ENCODE measurements at regions not wholly inside any gene's neighbourhood (a gene's known extent, or its start where the extent isn't known, plus 50 kb on each side); places are given as distances from the start of the nearest gene placed in this dataset.

DNA sequence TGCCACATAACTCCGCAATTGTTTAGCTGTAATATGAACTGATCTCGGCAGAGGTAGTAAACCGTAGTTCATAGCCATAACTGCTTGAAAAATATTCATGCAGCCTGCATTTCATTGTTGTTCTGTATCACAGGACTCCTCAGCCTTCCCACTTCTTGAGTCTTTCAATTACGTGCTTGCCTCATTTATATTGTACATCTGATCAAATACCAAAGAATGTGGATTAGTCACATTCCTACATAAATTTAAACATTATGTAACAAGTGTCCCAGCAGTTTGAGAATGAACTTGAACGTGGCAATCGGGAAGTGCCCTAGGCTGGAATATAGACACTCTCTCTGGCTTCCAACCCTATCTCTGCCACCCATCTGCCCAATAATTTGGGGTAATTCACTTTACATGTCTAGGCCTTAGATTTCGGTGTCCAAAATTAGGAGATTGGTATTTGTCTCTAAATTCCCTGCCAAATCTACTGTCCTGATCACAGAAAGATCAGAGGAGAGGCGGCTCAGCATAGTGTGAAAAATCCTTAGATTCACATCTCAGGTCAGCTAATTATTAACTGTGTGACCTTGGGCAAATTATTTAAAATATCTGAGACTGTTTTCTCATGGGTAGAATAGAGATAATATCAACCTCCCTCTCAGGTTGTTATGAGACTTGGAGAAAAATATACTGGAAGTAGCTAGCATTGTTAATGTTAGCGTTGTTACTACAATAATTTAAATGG lies 215.1 kb upstream of the RFX3 start:
- TF ChIP-seq, protein P1, sequence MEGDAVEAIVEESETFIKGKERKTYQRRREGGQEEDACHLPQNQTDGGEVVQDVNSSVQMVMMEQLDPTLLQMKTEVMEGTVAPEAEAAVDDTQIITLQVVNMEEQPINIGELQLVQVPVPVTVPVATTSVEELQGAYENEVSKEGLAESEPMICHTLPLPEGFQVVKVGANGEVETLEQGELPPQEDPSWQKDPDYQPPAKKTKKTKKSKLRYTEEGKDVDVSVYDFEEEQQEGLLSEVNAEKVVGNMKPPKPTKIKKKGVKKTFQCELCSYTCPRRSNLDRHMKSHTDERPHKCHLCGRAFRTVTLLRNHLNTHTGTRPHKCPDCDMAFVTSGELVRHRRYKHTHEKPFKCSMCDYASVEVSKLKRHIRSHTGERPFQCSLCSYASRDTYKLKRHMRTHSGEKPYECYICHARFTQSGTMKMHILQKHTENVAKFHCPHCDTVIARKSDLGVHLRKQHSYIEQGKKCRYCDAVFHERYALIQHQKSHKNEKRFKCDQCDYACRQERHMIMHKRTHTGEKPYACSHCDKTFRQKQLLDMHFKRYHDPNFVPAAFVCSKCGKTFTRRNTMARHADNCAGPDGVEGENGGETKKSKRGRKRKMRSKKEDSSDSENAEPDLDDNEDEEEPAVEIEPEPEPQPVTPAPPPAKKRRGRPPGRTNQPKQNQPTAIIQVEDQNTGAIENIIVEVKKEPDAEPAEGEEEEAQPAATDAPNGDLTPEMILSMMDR (conservative IDR thresholded peaks at IDR 0.05; ENCODE audit: low read depth, low read length) = no peak
- TF ChIP-seq EZH2 (IDR thresholded peaks at IDR 0.05; ENCODE audit: low read length, unreplicated experiment) = no peak
- TF ChIP-seq EZH2phosphoT487 (IDR thresholded peaks at IDR 0.05; ENCODE audit: borderline replicate concordance, low read length) = no peak
- H2AFZ ChIP-seq (ENCODE audit: low read length) = peak overlapping the region; percentile 61
- H3K27me3 ChIP-seq (ENCODE audit: low read length) = no peaks in the 10 kb centered on the region
- DNase-seq (peak; percentile 79), ATAC-seq (peak; percentile 84)
- H3K27ac ChIP-seq (ENCODE audit: low read length) = peak overlapping the region; percentile 80
- peak overlapping the region; percentile 24 for H3K4me3 ChIP-seq (ENCODE audit: low read length)
- no peaks in the 10 kb centered on the region for H4K20me1 ChIP-seq (ENCODE audit: low read length)
- peaks cover 35% of the 10 kb centered on the region for H3K4me1 ChIP-seq (ENCODE audit: insufficient read depth, low read length)
- ChIA-PET POLR2A (ENCODE audit: unreplicated experiment) (no interaction called here), CTCF (no interaction called here)
- H3K4me2 ChIP-seq (ENCODE audit: low read length) = peak overlapping the region; percentile 49
- peak overlapping the region; percentile 46 for H3K9ac ChIP-seq (ENCODE audit: low read length)
- H3F3A ChIP-seq (ENCODE audit: low read length, unreplicated experiment) = no peaks in the 10 kb centered on the region
- no peaks in the 10 kb centered on the region for H3K36me3 ChIP-seq (ENCODE audit: low read depth, low read length)
- H3K9me2 ChIP-seq (replicated peaks; ENCODE audit: low read length) = no peaks in the 10 kb centered on the region
- intact Hi-C loops (cut with micrococcal nuclease) = loop anchor here (5.0 kb wide), 2 partner anchors 116 to 396 kb away; no protein-coding TSS in a partner anchor
- no TSS peak for BruUV-seq (replicated peaks)
- no peaks in the 10 kb centered on the region for H3K9me3 ChIP-seq (ENCODE audit: low read length)
- H3K79me2 ChIP-seq (ENCODE audit: low read length) = no peaks in the 10 kb centered on the region

- no peak overlapping the region for H3K4me2 ChIP-seq (ENCODE audit: low read length)
- no peaks in the 10 kb centered on the region for H3F3A ChIP-seq (ENCODE audit: low read length, unreplicated experiment)
- H3K27me3 ChIP-seq (ENCODE audit: low read length) = no peaks in the 10 kb centered on the region
- intact Hi-C loops (cut with micrococcal nuclease) = loop anchor here (10.0 kb wide), 2 partner anchors 211 to 229 kb away; partner anchors contain the start of gene RFX3
- no peaks in the 10 kb centered on the region for H3K79me2 ChIP-seq (ENCODE audit: low read length)
- ChIA-PET CTCF (no interaction called here), POLR2A (ENCODE audit: unreplicated experiment) (no interaction called here)
- H3K9me3 ChIP-seq (ENCODE audit: low read length) = no peaks in the 10 kb centered on the region
- DNase-seq = no peak
- TF ChIP-seq, protein P1 (conservative IDR thresholded peaks at IDR 0.05; ENCODE audit: low read depth, low read length) = no peak
- no peak for TF ChIP-seq EZH2 (IDR thresholded peaks at IDR 0.05; ENCODE audit: low read length, unreplicated experiment)
- no peak for TF ChIP-seq EZH2phosphoT487 (IDR thresholded peaks at IDR 0.05; ENCODE audit: borderline replicate concordance, low read length)
- ATAC-seq = no peak
- no peak overlapping the region for H3K9ac ChIP-seq (ENCODE audit: low read length)
- no peak overlapping the region for H2AFZ ChIP-seq (ENCODE audit: low read length)
- no peaks in the 10 kb centered on the region for H3K9me2 ChIP-seq (replicated peaks; ENCODE audit: low read length)
- 0 out of 2 replicates have a peak overlapping the region, but pooled peaks have one; percentile 16 for H3K27ac ChIP-seq (ENCODE audit: low read length)
- H4K20me1 ChIP-seq (ENCODE audit: low read length) = no peaks in the 10 kb centered on the region
- H3K4me3 ChIP-seq (ENCODE audit: low read length) = no peak overlapping the region
- H3K4me1 ChIP-seq (ENCODE audit: insufficient read depth, low read length) = peaks cover 31% of the 10 kb centered on the region
- BruUV-seq (replicated peaks) = no TSS peak
- H3K36me3 ChIP-seq (ENCODE audit: low read depth, low read length) = no peaks in the 10 kb centered on the region
These were observed 210.4 kb upstream of the RFX3 start for GRCh38 chr9:3736161-3736560.

- intact Hi-C loops (cut with micrococcal nuclease) = loop anchor here (10.0 kb wide), 2 partner anchors 210 to 230 kb away; partner anchors contain the start of gene RFX3
- BruUV-seq (replicated peaks) = no TSS peak
These were observed 209.4 kb upstream of the RFX3 start for GRCh38 chr9:3735251-3735650.

More at GRCh38 chr9:3735251-3735650, 209.4 kb upstream of the RFX3 start:
- Histone ChIP-seq H3K27ac (ENCODE audit: low read length) (peak overlapping the region; percentile 34; the same call in 1 of the 2 replicates), H3K4me1 (ENCODE audit: insufficient read depth, low read length) (peaks cover 31% of the 10 kb centered on the region), H3K4me2 (ENCODE audit: low read length) (no peak overlapping the region), H3K9me2 (replicated peaks; ENCODE audit: low read length) (no peaks in the 10 kb centered on the region), H3K4me3 (ENCODE audit: low read length) (no peak overlapping the region), H3K27me3 (ENCODE audit: low read length) (no peaks in the 10 kb centered on the region), H3K9ac (ENCODE audit: low read length) (no peak overlapping the region), H3K9me3 (ENCODE audit: low read length) (no peaks in the 10 kb centered on the region), H4K20me1 (ENCODE audit: low read length) (no peaks in the 10 kb centered on the region), H3F3A (ENCODE audit: low read length, unreplicated experiment) (no peaks in the 10 kb centered on the region), H2AFZ (ENCODE audit: low read length) (no peak overlapping the region), H3K36me3 (ENCODE audit: low read depth, low read length) (no peaks in the 10 kb centered on the region), H3K79me2 (ENCODE audit: low read length) (no peaks in the 10 kb centered on the region)
- ATAC-seq (no peak), DNase-seq (peak; percentile 18)
- ChIA-PET POLR2A (ENCODE audit: unreplicated experiment) (no interaction called here), CTCF (no interaction called here)
- TF ChIP-seq, protein P1 (conservative IDR thresholded peaks at IDR 0.05; ENCODE audit: low read depth, low read length) = no peak
- TF ChIP-seq EZH2 (IDR thresholded peaks at IDR 0.05; ENCODE audit: low read length, unreplicated experiment) (no peak), EZH2phosphoT487 (IDR thresholded peaks at IDR 0.05; ENCODE audit: borderline replicate concordance, low read length) (no peak)

Data from PC-3 (cell line).